Inflammatory macrophage treated with lipopolysaccharide for 1 hour (primary cell): ENCODE measurements at regions not wholly inside any gene's neighbourhood (a gene's known extent, or its start where the extent isn't known, plus 50 kb on each side); places are given as distances from the start of the nearest gene placed in this dataset.
A peak's percentile ranks its signal among the peaks of the same experiment; 100 is the strongest.

Experiments
- DNase-seq, 2 donors: peaks; one replicate each; pipeline ENCODE4 v3.0.0-alpha.2; 2020 to 2022

DNA sequence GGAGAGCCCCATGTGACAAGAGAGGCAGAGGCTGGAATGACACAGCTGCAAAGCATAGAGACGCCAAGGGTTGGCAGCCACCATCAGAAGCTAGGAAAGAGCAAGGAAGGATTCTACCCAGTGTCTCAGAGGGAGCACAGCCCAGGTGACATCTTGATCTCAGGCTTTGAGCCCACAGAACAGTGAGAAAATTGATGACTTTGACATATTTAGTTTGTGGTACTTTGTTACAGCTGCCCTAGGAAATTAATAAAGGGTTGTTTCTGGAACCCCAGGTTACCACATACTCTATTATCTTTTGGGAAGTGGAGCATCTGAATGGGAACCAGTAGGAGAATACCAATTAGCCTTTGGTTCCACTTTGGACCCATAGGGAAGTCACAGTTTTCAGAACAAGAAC, 231.7 kb downstream of the ZNF621 start:
- no peak for DNase-seq

DNA sequence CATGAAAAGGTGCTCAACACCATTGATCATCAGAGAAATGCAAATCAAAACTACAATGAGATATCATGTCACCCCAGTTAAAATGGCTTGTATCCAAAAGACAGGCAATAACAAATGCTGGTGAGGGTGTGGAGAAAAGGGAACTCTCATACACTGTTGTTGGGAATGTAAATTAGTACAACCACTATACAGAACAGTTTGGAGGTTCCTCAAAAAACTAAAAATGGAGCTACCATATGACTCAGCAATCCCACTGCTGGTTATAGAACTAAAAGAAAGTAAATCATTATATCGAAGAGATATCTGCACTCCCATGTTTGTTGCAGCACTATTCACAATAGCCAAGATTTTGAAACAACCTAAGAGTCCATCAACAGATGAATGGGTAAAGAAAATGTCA, 238.0 kb downstream of the ZNF621 start:
- DNase-seq, result peak; percentile 59 to 73

DNA sequence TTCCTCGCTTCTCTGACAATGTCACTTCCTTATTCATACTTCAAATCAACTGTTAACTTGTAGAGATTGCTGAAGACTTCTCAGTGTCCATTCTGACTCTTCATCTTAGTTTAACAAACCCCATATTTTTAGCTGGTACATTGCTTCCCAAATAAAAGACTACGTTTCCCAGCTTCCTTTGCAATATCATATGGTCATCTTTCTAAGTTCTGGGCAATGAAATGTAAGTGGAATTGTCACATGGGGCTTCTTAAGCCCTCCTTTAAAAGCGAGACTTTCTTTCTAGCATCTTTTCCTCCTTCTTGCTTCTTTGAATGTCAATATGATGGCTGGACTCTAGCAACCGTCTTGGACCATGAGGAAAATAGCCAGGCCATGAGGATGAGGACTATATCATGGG, 239.0 kb downstream of the ZNF621 start:
- DNase-seq, result peak in 1 of 2 donors; percentile 55

DNA sequence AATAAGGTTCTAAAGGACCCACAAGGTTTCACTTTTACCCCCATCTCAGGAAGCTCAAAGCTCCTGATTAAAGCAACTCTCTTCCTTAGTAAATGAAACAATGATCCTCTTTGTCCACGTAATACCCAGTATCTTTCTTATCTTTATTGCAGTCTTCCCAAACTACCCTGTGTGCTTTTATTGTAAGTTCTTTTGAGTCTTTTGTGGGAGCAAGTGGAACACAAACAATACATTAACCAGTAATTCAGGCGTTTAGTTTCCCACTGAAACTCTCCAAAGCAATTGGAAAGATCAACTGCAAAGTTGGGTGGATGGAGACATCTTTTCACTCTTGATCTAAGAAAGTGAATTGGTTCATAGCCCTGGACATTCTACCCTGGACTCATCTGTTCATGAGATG, 240.0 kb downstream of the ZNF621 start:
- DNase-seq, result no peak

DNA sequence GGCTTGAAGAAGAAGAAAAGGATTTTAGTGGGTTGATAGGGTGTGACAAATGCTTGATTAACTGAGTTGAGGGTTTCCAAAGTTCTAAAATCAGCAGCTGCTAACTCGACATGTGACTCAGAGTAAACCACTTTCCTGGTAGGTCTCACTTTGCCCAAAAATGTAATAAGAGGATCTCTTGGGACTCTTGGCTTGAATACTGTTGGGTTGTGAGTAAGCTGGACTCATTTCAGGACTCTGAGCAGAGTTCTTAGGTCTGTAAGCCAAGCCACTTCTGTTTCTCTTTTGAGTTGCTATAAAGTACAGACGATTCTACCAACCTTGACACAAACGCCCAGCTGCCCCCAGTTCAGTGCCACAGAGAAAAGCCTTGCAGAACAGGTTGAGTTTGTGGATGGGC, 241.1 kb downstream of the ZNF621 start:
- no peak for DNase-seq

DNA sequence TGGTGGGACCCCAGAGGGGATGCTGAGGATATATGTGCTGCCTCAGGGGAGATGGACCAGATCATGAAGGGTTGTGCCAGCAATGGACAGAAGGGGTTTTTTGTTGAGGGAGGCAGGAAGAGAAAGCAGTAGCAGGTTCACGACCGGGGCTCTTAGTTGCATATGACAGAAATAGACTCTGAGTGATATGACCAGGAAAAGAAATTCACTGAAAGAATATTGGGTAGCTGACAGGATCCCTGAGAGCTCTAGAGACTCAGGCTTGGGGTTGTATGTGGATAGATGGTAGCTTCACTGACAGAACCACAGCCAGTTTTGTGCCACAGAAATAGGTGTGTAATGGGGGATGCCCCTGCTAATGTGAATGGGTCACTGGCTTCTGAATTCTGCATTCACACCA, 241.6 kb downstream of the ZNF621 start:
- DNase-seq, result no peak

DNA sequence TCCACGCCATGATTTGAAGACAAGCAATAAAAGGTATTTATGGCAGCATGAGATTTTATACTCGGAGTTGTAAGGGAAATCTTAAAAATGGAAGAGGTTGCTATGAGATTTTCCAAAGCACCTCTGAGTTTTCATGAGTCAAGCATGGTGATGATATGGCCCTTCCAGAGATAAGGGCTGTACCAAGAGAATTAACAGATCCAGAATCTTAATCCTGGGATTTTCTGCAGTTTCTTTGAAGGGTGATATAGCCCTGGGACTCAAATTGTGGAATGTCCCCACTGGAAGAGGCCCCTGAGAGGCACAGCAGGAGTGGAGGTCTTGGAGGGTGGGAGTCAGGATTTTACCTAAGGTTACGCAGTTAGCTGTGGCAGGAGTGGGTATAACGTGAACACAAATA, 243.3 kb downstream of the ZNF621 start:
- no peak for DNase-seq

DNA sequence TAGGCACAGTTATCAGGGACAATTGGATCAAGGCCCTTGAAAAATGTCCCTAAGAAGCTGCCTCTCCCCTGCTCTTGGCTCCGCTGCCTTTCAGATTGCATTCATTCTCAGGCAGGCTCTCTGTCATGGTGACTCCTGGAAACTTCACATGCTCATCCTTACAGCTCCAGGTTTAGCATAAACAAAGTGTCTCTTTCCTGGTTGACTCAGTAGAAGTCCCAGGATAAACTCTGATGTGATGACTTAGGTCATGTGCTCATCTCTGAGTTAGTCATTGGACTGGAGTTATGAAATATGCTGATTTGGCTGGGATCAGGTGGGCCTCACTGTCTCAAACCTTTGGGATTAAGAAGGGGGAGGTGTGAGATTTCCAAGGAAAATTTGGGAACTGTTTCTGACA, 243.8 kb downstream of the ZNF621 start:
- no peak for DNase-seq

DNA sequence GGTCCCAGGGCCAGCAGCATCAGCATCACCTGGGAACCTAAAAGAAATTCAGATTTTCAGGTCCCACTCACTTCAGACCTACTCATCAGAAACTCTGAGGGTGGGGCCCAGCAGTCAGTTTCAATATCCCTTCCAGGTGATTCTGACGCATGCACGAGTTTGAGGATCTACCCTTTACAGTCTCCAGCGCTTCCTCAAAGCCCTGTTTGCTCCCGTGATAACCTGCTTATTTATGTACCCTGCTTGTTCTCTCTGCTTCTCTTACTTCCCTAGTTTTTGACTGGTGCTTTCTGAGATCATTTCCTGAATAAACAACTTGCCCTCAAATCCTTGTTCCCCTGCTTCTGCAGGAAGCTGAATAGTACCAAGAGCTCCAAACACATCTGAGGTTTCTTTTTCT, 245.3 kb downstream of the ZNF621 start:
- peak; percentile 33 to 54 for DNase-seq

DNA sequence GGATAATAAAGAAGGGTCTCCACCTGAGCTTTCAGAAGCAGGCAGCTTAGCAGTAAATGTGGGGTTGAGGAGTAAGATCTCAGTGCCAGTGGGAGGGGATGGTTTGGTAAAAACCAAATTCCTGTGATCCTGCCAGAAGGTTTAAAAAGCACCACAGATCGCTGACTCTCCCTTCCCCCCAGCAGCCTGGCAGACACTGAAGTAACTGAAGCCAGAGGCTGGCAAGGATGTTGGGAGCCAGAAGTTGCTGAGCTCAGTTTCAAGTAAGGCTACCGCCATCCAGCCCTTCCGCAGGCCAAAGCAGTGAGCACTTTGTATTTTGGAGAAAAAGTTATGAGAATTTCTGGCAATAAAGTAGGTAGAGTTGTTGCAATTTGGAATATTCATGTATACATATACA, 246.4 kb downstream of the ZNF621 start:
- DNase-seq, result no peak

DNA sequence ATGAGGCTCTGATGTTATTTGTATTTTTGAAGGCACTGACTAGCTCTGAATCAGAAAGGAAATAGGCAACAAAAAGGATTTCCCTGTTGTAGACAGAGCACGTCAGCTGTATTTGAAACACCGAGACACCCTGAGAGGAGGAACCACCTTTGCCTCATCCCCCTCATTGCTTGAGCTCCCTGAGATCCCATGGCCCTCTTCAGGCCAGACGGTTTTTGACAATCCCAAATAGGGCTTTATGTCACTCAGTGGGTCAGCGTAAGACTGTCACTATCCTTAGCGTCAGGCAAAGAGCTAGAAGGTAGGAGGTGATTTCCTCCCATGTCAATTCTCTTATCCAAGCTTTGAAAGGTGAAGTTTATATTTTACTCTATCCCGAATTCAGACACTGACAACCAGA, 254.3 kb downstream of the ZNF621 start:
- DNase-seq, result no peak

DNA sequence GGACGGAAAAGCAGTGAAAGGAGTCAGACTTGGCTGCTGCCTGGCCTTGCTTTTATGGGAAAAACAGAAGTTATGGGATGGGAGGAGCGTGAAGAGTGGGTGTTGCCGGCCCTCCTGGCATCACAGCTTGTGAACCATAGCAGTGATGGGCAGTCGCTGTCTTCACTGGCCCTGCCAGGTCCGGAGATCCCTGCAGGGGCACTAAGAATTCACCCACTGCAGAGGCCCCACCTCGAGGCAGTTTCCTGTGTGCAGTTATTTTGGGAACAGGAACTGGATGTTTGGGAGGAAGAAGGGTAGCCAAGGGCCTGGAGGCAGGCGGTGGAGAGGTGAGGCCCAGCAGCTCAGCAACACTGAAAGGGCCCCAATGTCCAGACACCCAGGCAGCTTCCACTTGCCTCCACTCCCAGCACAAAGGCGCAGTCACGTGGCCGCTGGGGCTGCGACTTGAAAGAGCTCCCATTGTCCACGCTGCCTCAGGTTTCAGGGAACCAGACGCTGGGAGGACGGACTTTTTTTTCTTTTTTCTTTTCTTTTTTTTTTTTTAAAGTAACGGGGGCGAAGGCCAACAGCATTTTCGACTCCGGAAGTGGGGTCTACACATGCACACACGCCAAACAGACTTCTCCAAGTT, 255.6 kb downstream of the ZNF621 start:
- no peak for DNase-seq

DNA sequence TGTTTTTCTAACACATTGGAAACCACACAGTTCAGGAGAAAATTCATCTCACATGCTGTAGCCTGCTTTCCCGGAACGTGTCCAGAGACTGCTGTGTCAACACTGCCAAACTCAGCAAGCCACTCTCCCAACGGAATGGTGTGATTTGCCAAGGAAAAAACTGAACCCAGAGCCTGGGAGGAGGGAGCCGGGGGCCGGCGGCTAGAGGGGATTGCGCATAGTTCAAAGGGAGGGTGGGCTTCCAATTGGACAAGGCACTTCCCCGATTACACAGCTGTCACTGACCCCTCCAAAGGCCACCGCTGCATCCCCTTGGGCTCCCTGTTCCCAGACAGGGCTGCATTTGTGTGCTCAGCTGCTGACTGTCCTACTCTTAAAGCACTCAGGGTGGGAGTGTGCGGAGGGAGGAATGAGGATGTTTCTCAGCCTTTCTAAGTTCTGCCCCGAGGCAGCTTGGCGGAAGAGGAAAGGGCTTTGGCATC, 256.2 kb downstream of the ZNF621 start:
- DNase-seq, result no peak

DNA sequence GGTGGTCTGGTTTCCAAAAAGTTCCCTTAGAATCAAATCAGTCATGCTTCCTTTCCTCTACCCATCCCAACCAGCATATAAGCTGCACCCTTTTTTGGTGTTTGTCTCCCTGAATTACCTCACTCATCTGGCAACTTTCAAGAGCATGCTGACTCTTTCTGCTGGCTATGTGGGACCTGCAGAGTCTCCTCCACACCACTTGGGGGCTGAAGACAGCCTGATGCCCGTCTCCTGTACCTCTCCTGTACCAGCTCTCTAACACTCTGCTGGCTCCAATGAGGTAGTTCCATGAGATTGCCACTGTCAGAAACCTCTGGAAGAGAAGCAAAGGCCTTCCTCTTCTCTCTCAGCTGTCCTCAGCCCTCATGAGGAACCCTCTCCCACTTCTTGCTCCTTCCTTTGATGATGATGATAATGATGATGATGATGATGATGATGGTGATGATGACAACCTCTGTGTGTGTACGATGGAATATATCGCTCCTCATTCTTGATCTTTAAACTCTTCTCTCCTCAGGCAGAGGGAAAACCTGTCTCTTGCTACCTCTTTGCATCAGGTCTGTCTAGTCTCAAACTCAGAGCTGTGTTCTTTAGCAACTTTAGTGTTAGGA, 257.5 kb downstream of the ZNF621 start:
- no peak for DNase-seq

DNA sequence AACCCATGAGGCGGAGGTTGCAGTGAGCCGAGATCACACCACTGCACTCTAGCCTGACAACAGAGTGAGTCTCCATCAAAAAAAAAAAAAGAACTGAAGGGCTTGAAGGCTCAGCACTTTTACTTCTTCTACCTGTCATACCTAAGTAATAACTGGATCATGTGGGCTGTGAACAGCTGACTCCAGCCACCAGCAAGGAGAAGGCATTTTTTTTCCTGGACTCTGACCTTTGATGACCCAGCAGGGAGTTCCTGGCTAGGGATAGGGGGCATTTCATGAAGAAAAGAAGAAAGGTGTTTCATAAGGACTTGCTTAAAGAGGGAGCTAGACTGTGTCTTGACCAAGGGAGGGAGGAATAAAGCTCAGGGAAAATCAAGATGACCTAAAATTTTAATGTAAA, 266.0 kb downstream of the ZNF621 start:
- no peak for DNase-seq

DNA sequence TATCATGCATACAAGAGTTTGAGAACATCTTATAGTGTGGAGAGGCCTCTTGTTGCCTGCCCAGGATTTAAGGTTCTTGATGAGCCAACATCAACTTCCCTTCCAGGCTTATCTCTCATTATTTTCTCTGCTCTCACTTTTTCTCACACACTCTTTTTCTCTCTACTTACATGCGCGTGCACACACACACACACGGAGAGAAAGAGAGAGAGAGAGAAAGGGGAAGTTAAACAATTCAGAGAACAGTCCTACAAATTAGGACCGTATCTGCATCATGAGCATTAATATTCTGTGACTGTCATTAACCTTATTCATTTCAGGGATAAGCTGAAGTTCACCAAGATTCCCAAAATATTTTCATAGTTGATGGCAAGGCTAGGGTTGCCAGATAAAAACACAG, 269.0 kb downstream of the ZNF621 start:
- no peak for DNase-seq

DNA sequence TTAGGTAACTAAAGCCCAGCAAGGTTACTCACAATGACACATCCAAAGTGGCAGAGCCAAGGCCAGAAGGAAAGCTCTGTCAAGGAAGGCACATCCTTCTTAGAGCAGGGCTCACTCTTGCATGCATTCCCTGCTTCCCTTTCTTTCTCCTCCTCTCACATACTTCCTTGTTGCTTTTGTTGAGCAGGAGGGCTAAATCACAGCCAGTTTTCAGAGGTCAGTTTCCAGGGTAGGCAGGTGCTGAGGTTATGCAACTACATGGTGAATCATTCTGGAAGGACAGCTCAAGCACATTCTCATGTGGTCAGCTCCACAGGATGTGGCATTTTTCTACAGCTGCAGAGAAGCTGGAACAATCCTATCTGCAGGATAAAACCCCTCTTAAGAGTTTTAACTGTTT, 275.6 kb downstream of the ZNF621 start:
- peak in 1 of 2 donors; percentile 33 for DNase-seq

DNA sequence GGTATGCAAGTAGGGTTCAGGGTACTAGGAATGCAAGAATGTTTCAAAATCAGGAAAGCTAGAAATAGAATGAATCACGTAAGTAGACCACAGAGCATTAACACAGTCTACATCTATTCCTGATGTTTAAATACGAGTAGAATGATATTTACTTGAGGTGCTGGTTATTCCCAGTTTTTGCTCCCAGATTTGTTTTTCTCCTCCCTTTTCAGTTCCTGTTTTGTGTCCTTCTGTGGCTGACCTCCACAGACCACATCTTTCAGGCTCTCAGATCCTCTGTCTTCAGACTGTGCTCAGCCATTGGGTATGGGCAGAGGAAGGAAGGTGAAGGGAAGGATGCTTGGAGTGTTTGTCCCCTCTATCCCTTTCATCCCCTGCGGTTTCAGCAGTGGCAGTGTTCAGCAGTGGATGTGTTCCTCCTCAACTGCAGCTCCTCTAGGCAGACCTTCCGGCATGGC, 276.6 kb downstream of the ZNF621 start:
- DNase-seq, result no peak

DNA sequence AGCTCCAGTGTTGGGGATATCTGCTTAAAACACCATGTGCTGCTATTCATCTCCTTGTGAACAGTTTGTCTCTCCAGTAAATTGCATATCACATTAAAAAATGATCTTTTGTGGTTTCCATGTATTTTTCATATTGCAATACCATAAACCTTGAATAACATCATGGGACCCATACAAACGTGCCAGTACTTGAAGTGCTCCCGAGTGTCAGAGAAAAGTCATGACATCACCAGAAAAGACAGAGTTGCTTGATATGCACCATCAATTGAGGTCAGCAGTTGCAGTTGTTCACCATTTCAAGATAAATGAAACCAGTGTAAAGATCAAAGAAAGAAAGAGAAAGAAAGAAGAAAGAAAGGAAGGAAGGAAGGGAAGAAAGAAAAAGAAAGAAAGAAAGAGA, 278.6 kb downstream of the ZNF621 start:
- DNase-seq, result no peak

DNA sequence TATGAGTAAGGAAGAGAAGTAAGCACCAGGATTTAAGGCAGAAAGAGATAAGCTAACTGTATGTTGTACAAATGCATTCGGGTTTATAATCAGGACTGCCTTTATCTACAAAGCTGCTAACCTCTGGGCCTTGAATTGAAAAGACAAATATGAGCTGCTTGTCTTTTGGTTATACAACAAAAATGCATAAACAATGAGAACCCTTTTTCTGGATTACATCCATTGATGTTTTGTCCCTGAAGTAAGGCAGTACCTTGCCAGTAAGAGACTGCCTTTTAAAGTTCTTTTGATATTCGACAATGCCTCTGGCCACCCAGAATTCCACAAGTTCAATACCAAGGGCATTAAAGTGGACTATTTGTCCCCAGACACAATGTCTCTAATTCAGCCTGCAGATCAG, 280.7 kb downstream of the ZNF621 start:
- DNase-seq, result no peak

DNA sequence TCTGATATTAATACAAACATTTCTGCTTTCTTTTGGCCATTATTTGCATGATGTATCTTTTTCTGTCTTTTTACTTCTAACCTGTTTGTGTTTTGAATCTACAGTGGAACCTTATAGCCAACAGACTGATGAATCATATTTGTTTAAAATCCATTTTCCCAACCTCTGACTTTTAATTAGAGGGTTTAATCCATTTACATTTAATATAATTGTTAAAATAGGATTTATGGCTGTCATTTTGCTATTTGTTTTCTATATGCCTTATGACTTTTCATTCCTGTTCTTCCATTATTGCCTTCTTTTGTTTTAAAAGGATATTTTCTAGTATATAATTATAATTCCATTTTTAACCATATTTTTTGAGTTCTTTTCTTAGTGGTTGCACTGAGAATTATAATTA, 286.1 kb downstream of the ZNF621 start:
- DNase-seq, result no peak

DNA sequence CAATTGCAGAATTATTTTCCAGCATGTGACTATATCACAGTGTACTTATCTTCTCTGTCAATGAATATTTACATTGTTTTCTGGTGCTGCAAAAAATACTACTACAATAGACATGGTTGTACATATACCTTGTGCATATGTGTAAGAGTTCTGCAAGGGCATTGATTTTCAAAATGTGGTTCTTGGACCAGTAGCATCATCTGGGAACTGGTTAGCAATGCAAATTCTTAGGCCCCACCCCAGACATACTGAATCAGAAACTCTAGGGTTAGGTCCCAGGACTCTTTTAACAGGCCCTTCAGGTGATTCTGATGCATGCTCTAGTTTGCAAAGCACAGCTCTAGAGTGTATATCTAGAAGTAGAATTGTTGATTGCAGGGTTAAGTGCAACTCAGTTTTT, 292.3 kb downstream of the ZNF621 start:
- DNase-seq, result no peak

DNA sequence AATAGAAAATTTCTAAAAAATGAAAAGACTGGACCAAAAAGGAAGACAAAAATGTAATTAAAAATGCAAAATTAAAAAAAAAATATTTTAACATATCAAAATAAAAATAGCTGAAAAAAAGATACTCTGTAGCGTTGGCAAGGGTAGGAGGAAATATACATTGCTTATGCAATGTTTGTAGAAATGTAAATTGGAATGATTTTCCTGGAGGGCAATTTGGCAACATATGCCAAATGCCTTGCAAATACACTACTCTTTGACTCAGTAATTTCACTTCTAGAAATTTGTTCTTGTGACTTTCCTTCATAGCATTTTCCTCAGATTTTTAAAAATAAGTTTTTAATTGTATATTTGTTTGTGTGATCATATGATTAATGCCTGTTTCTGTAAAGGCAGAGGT, 296.6 kb downstream of the ZNF621 start:
- DNase-seq, result no peak

DNA sequence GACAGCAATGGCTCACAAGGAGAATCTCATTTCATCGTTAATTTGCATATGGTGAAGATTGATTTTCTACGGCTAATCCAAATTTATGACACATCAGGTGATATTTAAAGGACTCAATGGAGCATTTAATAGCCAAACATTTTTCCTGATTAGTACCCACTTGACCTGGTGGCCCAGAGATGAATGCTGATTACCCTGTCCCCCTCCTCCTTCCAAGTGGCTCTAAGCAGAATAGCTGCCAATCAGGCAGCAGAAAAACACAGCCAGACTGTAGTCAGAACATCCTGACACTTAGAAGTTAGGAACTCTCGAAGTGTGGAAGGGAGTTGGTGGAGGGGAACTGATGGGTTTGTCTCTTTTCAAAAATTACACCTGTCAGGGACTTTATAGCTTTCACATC, 302.5 kb downstream of the ZNF621 start:
- DNase-seq, result no peak
